ENCODE measurements at regions not wholly inside any gene's neighbourhood (a gene's known extent, or its start where the extent isn't known, plus 50 kb on each side); places are given as distances from the start of the nearest gene placed in this dataset.

DNA sequence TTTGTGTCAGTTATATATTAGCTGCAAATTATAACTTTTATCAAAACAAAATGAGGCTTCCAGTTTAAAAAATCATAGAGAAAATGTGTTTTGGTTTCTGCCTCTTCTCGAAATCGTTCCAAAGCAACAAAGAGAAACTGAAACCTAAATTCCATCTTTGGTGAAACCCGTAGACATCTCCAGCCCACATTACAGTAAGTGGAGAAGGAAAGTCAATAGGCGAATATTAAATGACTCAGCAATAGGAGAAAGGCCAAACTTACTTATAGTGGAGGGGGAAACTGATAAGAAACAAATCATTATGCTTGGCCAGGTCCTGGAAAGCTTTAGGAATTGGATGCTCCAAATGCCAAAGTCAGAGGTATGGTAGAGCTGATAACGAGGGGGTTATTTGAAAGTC lies 103.0 kb upstream of the SHISA6 start:
- TF ChIP-seq, protein P1, sequence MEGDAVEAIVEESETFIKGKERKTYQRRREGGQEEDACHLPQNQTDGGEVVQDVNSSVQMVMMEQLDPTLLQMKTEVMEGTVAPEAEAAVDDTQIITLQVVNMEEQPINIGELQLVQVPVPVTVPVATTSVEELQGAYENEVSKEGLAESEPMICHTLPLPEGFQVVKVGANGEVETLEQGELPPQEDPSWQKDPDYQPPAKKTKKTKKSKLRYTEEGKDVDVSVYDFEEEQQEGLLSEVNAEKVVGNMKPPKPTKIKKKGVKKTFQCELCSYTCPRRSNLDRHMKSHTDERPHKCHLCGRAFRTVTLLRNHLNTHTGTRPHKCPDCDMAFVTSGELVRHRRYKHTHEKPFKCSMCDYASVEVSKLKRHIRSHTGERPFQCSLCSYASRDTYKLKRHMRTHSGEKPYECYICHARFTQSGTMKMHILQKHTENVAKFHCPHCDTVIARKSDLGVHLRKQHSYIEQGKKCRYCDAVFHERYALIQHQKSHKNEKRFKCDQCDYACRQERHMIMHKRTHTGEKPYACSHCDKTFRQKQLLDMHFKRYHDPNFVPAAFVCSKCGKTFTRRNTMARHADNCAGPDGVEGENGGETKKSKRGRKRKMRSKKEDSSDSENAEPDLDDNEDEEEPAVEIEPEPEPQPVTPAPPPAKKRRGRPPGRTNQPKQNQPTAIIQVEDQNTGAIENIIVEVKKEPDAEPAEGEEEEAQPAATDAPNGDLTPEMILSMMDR (IDR thresholded peaks at IDR 0.05; ENCODE audit: low read depth, low read length) = no peak
- no peak for TF ChIP-seq EZH2phosphoT487 (IDR thresholded peaks at IDR 0.05; ENCODE audit: low read depth)

Measured in OCI-LY3 (cell line).